ENCODE measurements at regions not wholly inside any gene's neighbourhood (a gene's known extent, or its start where the extent isn't known, plus 50 kb on each side); places are given as distances from the start of the nearest gene placed in this dataset.
"Not testable (repeated sequence)": the region's sequence is repeated elsewhere in the genome, so short reads cannot be mapped to it uniquely, and the experiment has no call there.

- DNase-seq (ENCODE audit: low read depth in 2 of 2): no peak
These were observed 75.7 kb upstream of the PPP1R26 start for GRCh38 chr9:135403733-135404450.

GRCh38 chr9:135404451-135405144 is 75.0 kb upstream of the PPP1R26 start:
- no peak for DNase-seq (ENCODE audit: low read depth in 2 of 2)

GRCh38 chr9:135405145-135405464 is 74.5 kb upstream of the PPP1R26 start:
- DNase-seq (ENCODE audit: low read depth in 2 of 2): not testable (repeated sequence)

GRCh38 chr9:135408476-135409254 is 70.9 kb upstream of the PPP1R26 start:
- no peak for DNase-seq (ENCODE audit: low read depth in 2 of 2)

GRCh38 chr9:135409286-135410200 is 70.0 kb upstream of the PPP1R26 start:
- no peak for DNase-seq (ENCODE audit: low read depth in 2 of 2)

- DNase-seq (ENCODE audit: low read depth in 2 of 2): no peak
These were observed 69.2 kb upstream of the PPP1R26 start for GRCh38 chr9:135410421-135410820.

GRCh38 chr9:135410831-135411473 is 68.6 kb upstream of the PPP1R26 start:
- no peak for DNase-seq (ENCODE audit: low read depth in 2 of 2)

GRCh38 chr9:135411605-135412004 is 68.0 kb upstream of the PPP1R26 start:
- DNase-seq (ENCODE audit: low read depth in 2 of 2): not testable (repeated sequence)

GRCh38 chr9:135412315-135413085 is 67.1 kb upstream of the PPP1R26 start:
- peak; percentile 57 to 61 for DNase-seq (ENCODE audit: low read depth in 2 of 2)

- DNase-seq (ENCODE audit: low read depth in 2 of 2): no peak
These were observed 66.6 kb upstream of the PPP1R26 start for GRCh38 chr9:135413086-135413375.

- no peak for DNase-seq (ENCODE audit: low read depth in 2 of 2)
These were observed 66.1 kb upstream of the PPP1R26 start for GRCh38 chr9:135413461-135413860.

GRCh38 chr9:135414293-135414692 is 65.3 kb upstream of the PPP1R26 start:
- DNase-seq (ENCODE audit: low read depth in 2 of 2): no peak

GRCh38 chr9:135415586-135415985 is 64.0 kb upstream of the PPP1R26 start:
- DNase-seq (ENCODE audit: low read depth in 2 of 2): no peak

GRCh38 chr9:135416664-135417290 is 62.8 kb upstream of the PPP1R26 start:
- no peak for DNase-seq (ENCODE audit: low read depth in 2 of 2)

- DNase-seq (ENCODE audit: low read depth in 2 of 2): no peak
These were observed 61.4 kb upstream of the PPP1R26 start for GRCh38 chr9:135418161-135418560.

- DNase-seq (ENCODE audit: low read depth in 2 of 2): no peak
These were observed 60.5 kb upstream of the PPP1R26 start for GRCh38 chr9:135419106-135419505.

- no peak for DNase-seq (ENCODE audit: low read depth in 2 of 2)
These were observed 57.1 kb upstream of the PPP1R26 start for GRCh38 chr9:135422341-135422944.

- no peak for DNase-seq (ENCODE audit: low read depth in 2 of 2)
These were observed 55.9 kb upstream of the PPP1R26 start for GRCh38 chr9:135423725-135424124.

All from stimulated activated CD8-positive, alpha-beta memory T cell treated with anti-CD3 and anti-CD28 coated beads, Interleukin-15, amount 100 ng/mL, for 48 hours (primary cell).